SK-N-SH (cell line): ENCODE measurements at regions not wholly inside any gene's neighbourhood (a gene's known extent, or its start where the extent isn't known, plus 50 kb on each side); places are given as distances from the start of the nearest gene placed in this dataset.

ENCODE experiments used
- CTCF ChIA-PET: fragments of 300-600, 350-600 bp; formaldehyde crosslinking; extraction: SDS; loops from one replicate; lab custom pipeline; 2021; lab: Yijun Ruan, JAX
- POLR2A ChIA-PET: fragments of 350-600 bp; sonication (Branson Sonifier 250); formaldehyde crosslinking; extraction: SDS; loops from one replicate; lab custom pipeline; 2020; ENCODE audit warnings: antibody characterized with exemption, inconsistent platforms; lab: Yijun Ruan, JAX
- DNase-seq: peaks from one replicate; pipeline ENCODE4 v3.0.0; 2012
- H2AFZ ChIP-seq: fragments of 200-600 bp; sonication (generic); 2 replicates; pipeline ENCODE4 v1.8.1; 2016; ENCODE audit warnings: antibody characterized with exemption, mild to moderate bottlenecking, low read depth
- H3F3A ChIP-seq: fragments of 200-600 bp; sonication (generic); replicated peaks from 2 replicates; pipeline ENCODE3; 2016; ENCODE audit warnings: antibody characterized with exemption, mild to moderate bottlenecking; ENCODE audit not compliant: insufficient read depth
- H3K27ac ChIP-seq, 2 experiments: fragments of 200-500 bp in 1 of 2; fragments of 200-600 bp in 1 of 2; sonication (Bioruptor generic) in 1 of 2; sonication (generic), shearing (Covaris generic) in 1 of 2; 2 replicates each; pipeline versions ENCODE4 v1.5.1 to v1.6.1; 2014 to 2016; ENCODE audit warnings: low read depth in 2 of 2, inconsistent platforms in 1 of 2, low read length in 1 of 2, mild to moderate bottlenecking in 1 of 2, mixed read lengths in 1 of 2
- H3K27me3 ChIP-seq: fragments of 200-600 bp; sonication (generic), shearing (Covaris generic); 2 replicates; pipeline ENCODE4 v1.6.1; 2016; ENCODE audit warnings: mixed run types; ENCODE audit not compliant: insufficient read depth
- H3K36me3 ChIP-seq, 2 experiments: fragments of 200-500 bp in 1 of 2; fragments of 200-600 bp in 1 of 2; sonication (Bioruptor generic) in 1 of 2; sonication (generic) in 1 of 2; replicated peaks in 1 of 2; 2 replicates each; pipeline versions ENCODE3 to v1.5.1; 2014 to 2016; ENCODE audit warnings: low read length in 1 of 2, mild to moderate bottlenecking in 1 of 2; ENCODE audit not compliant: insufficient read depth in 2 of 2, control insufficient read depth in 1 of 2
- H3K4me1 ChIP-seq, 2 experiments: fragments of 200-500 bp in 1 of 2; fragments of 200-600 bp in 1 of 2; sonication (Bioruptor generic) in 1 of 2; sonication (generic), shearing (Covaris generic) in 1 of 2; 2 replicates each; pipeline versions ENCODE4 v1.5.1 to v1.6.1; 2014 to 2016; ENCODE audit warnings: low read depth in 1 of 2, low read length in 1 of 2, mixed run types in 1 of 2; ENCODE audit not compliant: insufficient read depth in 2 of 2, control insufficient read depth in 1 of 2
- H3K4me2 ChIP-seq: fragments of 200-600 bp; sonication (generic), shearing (Covaris generic); 2 replicates; pipeline ENCODE4 v1.6.1; 2017; ENCODE audit warnings: mixed run types
- H3K4me3 ChIP-seq, 2 experiments: fragments of 200-500 bp in 1 of 2; fragments of 200-600 bp in 1 of 2; sonication (Bioruptor generic) in 1 of 2; sonication (generic), shearing (Covaris generic) in 1 of 2; 2 replicates each; pipeline versions ENCODE4 v1.5.1 to v1.8.1; 2014 to 2016; ENCODE audit warnings: low read depth in 2 of 2, inconsistent platforms in 1 of 2, low read length in 1 of 2, mild to moderate bottlenecking in 1 of 2, mixed read lengths in 1 of 2, moderate library complexity in 1 of 2
- H3K79me2 ChIP-seq: fragments of 200-600 bp; sonication (generic); 2 replicates; pipeline ENCODE4 v1.8.1; 2017; ENCODE audit warnings: mild to moderate bottlenecking; ENCODE audit not compliant: insufficient read depth
- H3K9ac ChIP-seq: fragments of 200-600 bp; sonication (generic); 2 replicates; pipeline ENCODE4 v1.6.1; 2017; ENCODE audit warnings: mixed run types
- H3K9me2 ChIP-seq: fragments of 200-600 bp; sonication (generic); 2 replicates; pipeline ENCODE4 v1.6.1; 2017; ENCODE audit warnings: mixed run types
- H3K9me3 ChIP-seq: fragments of 200-600 bp; sonication (generic); 2 replicates; pipeline ENCODE4 v1.6.1; 2017; ENCODE audit warnings: mixed run types, mild to moderate bottlenecking, moderate library complexity
- H4K20me1 ChIP-seq: fragments of 200-600 bp; sonication (generic); 2 replicates; pipeline ENCODE4 v1.6.1; 2017; ENCODE audit warnings: mild to moderate bottlenecking, mixed run types; ENCODE audit not compliant: insufficient read depth
- CHD2 ChIP-seq: fragments of 150-350 bp; IDR thresholded peaks from 2 replicates; pipeline ENCODE4 v1.6.1; 2018; ENCODE audit warnings: low read length; ENCODE audit not compliant: partially characterized antibody
- EP300 ChIP-seq, 2 experiments: IDR thresholded peaks; 2 replicates each; pipeline versions ENCODE4 v1.4.0 to v1.6.1; 2012; ENCODE audit warnings: borderline replicate concordance in 1 of 2, low read depth in 1 of 2, low read length in 1 of 2
- FOXJ3 ChIP-seq: sonication (generic); formaldehyde crosslinking; IDR thresholded peaks from 2 replicates; pipeline ENCODE4 v1.5.1; 2020; ENCODE audit warnings: mild to moderate bottlenecking, missing genetic modification reagents
- FOXM1 ChIP-seq: IDR thresholded peaks from 2 replicates; pipeline ENCODE4 v1.4.0; 2012; ENCODE audit warnings: low read depth, mild to moderate bottlenecking
- GABPA ChIP-seq: IDR thresholded peaks from 2 replicates; pipeline ENCODE4 v1.4.0; 2012; ENCODE audit warnings: low read depth, mild to moderate bottlenecking
- GATA2 ChIP-seq: sonication (generic); formaldehyde crosslinking; IDR thresholded peaks from 2 replicates; pipeline ENCODE4 v1.5.0; 2020; ENCODE audit warnings: mild to moderate bottlenecking, missing genetic modification reagents
- MXI1 ChIP-seq: IDR thresholded peaks from 2 replicates; pipeline ENCODE4 v1.6.1; 2012; ENCODE audit warnings: mild to moderate bottlenecking, low read depth, low read length, improper control_type of control experiment
- RAD21 ChIP-seq: IDR thresholded peaks from 2 replicates; pipeline ENCODE4 v1.6.1; 2012; ENCODE audit warnings: mild to moderate bottlenecking, low read length
- RCOR1 ChIP-seq: fragments of 150-350 bp; IDR thresholded peaks from 2 replicates; pipeline ENCODE4 v1.6.1; 2017; ENCODE audit warnings: antibody characterized with exemption, low read length
- RXRA ChIP-seq: IDR thresholded peaks from 2 replicates; pipeline ENCODE4 v1.4.0; 2012; ENCODE audit warnings: low read depth, mild to moderate bottlenecking, borderline replicate concordance
- SMC3 ChIP-seq: IDR thresholded peaks from 2 replicates; pipeline ENCODE4 v1.6.1; 2012; ENCODE audit warnings: low read depth, low read length, improper control_type of control experiment
- TCF12 ChIP-seq: IDR thresholded peaks from 2 replicates; pipeline ENCODE4 v1.4.0; 2012
- TEAD4 ChIP-seq: IDR thresholded peaks from 2 replicates; pipeline ENCODE4 v1.4.0; 2012; ENCODE audit warnings: mild to moderate bottlenecking, borderline replicate concordance; ENCODE audit not compliant: insufficient read depth
- WGBS: methylation state at CpG from one replicate; pipeline ENCODE4 v1.1.6; 2017; ENCODE audit warnings: low lambda C conversion rate; 5-methylcytosine and 5-hydroxymethylcytosine counted together
- TF ChIP-seq, protein P1 (sequence below): IDR thresholded peaks from 2 replicates; pipeline ENCODE4 v1.4.0; 2012; ENCODE audit warnings: low read depth, borderline replicate concordance
- TF ChIP-seq, protein P2 (sequence below): IDR thresholded peaks from 2 replicates; pipeline ENCODE4 v1.4.0; 2012; ENCODE audit warnings: low read depth

DNA sequence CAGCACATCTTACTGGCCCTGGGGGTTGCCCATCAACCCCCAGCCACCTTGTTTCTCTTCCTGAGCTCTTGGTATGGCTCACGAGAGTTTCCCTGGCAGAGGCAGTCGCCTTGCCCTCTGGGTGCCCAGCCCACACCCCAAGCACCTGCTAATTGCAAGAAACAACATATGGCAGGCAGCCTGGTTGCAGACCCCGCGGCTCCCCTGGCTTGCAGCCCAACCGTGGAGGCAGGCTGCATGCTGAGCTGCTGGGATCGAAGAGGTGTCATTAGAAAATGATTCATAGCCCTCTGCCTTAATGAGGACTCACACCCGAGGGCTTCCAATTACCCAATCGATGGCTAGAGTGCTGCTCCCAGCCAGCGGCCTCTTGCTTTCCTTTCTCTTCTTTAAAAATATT lies 115.7 kb downstream of the TMEM114 start (continued):
- TF ChIP-seq FOXJ3 (CRISPR knock-in tag) = no peak
- TF ChIP-seq MXI1 = no peak; the same call in 1 of the 2 replicates
- TF ChIP-seq GABPA = no peak
- TF ChIP-seq TEAD4 = no peak
- TF ChIP-seq, protein P1, sequence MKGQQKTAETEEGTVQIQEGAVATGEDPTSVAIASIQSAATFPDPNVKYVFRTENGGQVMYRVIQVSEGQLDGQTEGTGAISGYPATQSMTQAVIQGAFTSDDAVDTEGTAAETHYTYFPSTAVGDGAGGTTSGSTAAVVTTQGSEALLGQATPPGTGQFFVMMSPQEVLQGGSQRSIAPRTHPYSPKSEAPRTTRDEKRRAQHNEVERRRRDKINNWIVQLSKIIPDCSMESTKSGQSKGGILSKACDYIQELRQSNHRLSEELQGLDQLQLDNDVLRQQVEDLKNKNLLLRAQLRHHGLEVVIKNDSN = no peak
- no peak for TF ChIP-seq FOXM1

DNA sequence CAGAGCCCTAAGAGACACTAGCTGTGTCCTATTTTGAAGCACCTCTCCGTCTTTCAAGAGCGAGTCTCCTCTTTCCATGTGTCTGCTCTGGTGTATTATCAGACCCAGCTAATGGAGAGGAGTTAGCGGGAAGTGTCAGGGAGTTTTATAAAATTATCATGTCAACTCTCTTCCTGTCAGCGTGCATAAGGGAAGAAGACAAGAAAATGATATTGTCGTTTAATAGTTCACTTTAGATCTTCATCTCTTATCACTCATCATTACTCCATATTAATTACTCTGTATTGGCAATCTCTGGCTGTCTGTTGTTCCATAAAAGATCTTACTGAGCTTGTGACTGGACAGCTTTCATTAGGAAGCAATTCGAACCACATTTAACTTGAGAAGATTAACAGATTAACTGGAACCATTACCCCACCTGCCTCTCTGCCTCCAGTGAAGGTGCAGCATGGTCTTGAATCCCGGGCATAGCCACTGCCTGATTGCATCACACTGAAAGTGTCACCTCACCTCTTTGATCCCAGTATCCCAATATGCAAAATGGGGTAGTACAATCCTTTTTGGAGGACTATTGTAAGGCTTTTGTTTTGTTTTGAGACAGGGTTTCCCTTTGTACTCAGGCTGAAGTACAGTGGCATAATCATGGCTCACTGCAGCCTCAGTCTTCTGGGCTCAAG lies 121.1 kb downstream of the TMEM114 start:
- ChIA-PET POLR2A (no interaction called here), CTCF (interaction anchor here (0.6 to 1.0 kb wide), 4 partner anchors 11 to 30 kb away, joined by 3 to 4 read pairs (median 3); no protein-coding TSS in a partner anchor)
- H3K27ac ChIP-seq = no peak overlapping the region
- H3K4me3 ChIP-seq = no peak overlapping the region
- H3K27me3 ChIP-seq = no peaks in the 10 kb centered on the region
- no peak overlapping the region for H2AFZ ChIP-seq
- H3K4me1 ChIP-seq = peaks cover 0 to 2% of the 10 kb centered on the region in 2 experiments; a peak in 1 of 4 replicates
- H3K9me3 ChIP-seq = no peaks in the 10 kb centered on the region
- TF ChIP-seq CHD2 (peak; percentile 59), RAD21 (no peak), RCOR1 (peak; percentile 60; the same call in 1 of the 2 replicates), TCF12 (no peak), MXI1 (no peak), FOXJ3 (CRISPR knock-in tag) (no peak), EP300 (IDR thresholded peaks at IDR 0.05; ENCODE audit: borderline replicate concordance in 1 of 2, low read depth in 1 of 2, low read length in 1 of 2) (peak in 1 of 2 experiments; percentile 62; a peak in 1 of 4 replicates), RXRA (no peak), GATA2 (CRISPR knock-in tag) (peak; percentile 31; the same call in 1 of the 2 replicates), SMC3 (no peak)
- TF ChIP-seq, protein P2, sequence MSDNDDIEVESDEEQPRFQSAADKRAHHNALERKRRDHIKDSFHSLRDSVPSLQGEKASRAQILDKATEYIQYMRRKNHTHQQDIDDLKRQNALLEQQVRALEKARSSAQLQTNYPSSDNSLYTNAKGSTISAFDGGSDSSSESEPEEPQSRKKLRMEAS = no peak
- TF ChIP-seq, protein P1 = no peak
- no peaks in the 10 kb centered on the region for H3K79me2 ChIP-seq
- peak; percentile 21 for DNase-seq
- WGBS = 2% methylated on average over 7 of the region's 7 CpGs
- H3K9me2 ChIP-seq = no peaks in the 10 kb centered on the region
- H4K20me1 ChIP-seq = no peaks in the 10 kb centered on the region
- H3F3A ChIP-seq = no peaks in the 10 kb centered on the region
- no peak overlapping the region for H3K4me2 ChIP-seq
- no peak overlapping the region for H3K9ac ChIP-seq
- H3K36me3 ChIP-seq = no peaks in the 10 kb centered on the region
